Activated CD8-positive, alpha-beta T cell treated with anti-CD3 and anti-CD28 coated beads, Interleukin-2, amount 10 ng/mL, durations not matched to agents 7 days and 5 days (primary cell): ENCODE measurements at regions not wholly inside any gene's neighbourhood (a gene's known extent, or its start where the extent isn't known, plus 50 kb on each side); places are given as distances from the start of the nearest gene placed in this dataset.

Experiments used
- ATAC-seq: fragments of 150-1000 bp; cut with Tn5 transposase; one replicate; pipeline ENCODE4 v1.10.0; 2021; ENCODE audit warnings: moderate library complexity
- CTCF ChIA-PET: fragments of 350-600 bp; sonication (Branson Sonifier 250); formaldehyde crosslinking; loops from one replicate; lab custom pipeline; 2021; ENCODE audit warnings: antibody characterized with exemption; lab: Charles Lee
- POLR2A ChIA-PET: fragments of 350-600 bp; sonication (Branson Sonifier 250); formaldehyde crosslinking; loops from one replicate; lab custom pipeline; 2021; ENCODE audit warnings: antibody characterized with exemption; lab: Charles Lee
- DNase-seq: peaks from one replicate; pipeline ENCODE4 v3.0.0-alpha.2; 2020
- H3K27ac Mint-ChIP-seq: one replicate; pipeline ENCODE4 v1.8.0; 2021; ENCODE audit warnings: mild to moderate bottlenecking, mixed read lengths
- H3K27me3 Mint-ChIP-seq: one replicate; pipeline ENCODE4 v1.8.0; 2021; ENCODE audit warnings: low read depth, mixed read lengths
- H3K36me3 Mint-ChIP-seq: one replicate; pipeline ENCODE4 v1.8.0; 2021; ENCODE audit warnings: low read depth, mixed read lengths
- H3K4me1 Mint-ChIP-seq: one replicate; pipeline ENCODE4 v1.8.0; 2021; ENCODE audit warnings: low read depth, mixed read lengths
- H3K4me3 Mint-ChIP-seq: one replicate; pipeline ENCODE4 v1.8.0; 2021; ENCODE audit warnings: mild to moderate bottlenecking, mixed read lengths
- H3K9me3 Mint-ChIP-seq: one replicate; pipeline ENCODE4 v1.8.0; 2022; ENCODE audit warnings: mixed read lengths; ENCODE audit not compliant: insufficient read depth

GRCh38 chr12:86911973-86912372 is 655.8 kb upstream of the MGAT4C start:
- ATAC-seq (no peak), DNase-seq (no peak)
- Mint-ChIP-seq H3K27ac (no peak overlapping the region), H3K4me1 (no peaks in the 10 kb centered on the region), H3K36me3 (no peaks in the 10 kb centered on the region), H3K9me3 (peaks cover 4% of the 10 kb centered on the region), H3K27me3 (no peaks in the 10 kb centered on the region), H3K4me3 (no peak overlapping the region)
- ChIA-PET POLR2A (no interaction called here), CTCF (no interaction called here)

GRCh38 chr12:86903159-86903558 is 647.0 kb upstream of the MGAT4C start:
- DNase-seq, result no peak
- ChIA-PET POLR2A (no interaction called here), CTCF (no interaction called here)
- Mint-ChIP-seq H3K27ac (no peak overlapping the region), H3K4me1 (no peaks in the 10 kb centered on the region), H3K27me3 (no peaks in the 10 kb centered on the region), H3K9me3 (peaks cover 7% of the 10 kb centered on the region), H3K4me3 (no peak overlapping the region), H3K36me3 (no peaks in the 10 kb centered on the region)
- no peak for ATAC-seq

GRCh38 chr12:86860776-86861175 is 604.6 kb upstream of the MGAT4C start:
- Mint-ChIP-seq H3K27ac (no peak overlapping the region), H3K4me1 (no peaks in the 10 kb centered on the region), H3K27me3 (no peaks in the 10 kb centered on the region), H3K4me3 (no peak overlapping the region), H3K36me3 (no peaks in the 10 kb centered on the region), H3K9me3 (peaks cover 5% of the 10 kb centered on the region)
- DNase-seq, result no peak
- ChIA-PET POLR2A (no interaction called here), CTCF (no interaction called here)
- no peak for ATAC-seq

GRCh38 chr12:86852451-86852850 is 596.3 kb upstream of the MGAT4C start:
- Mint-ChIP-seq H3K4me3 (no peak overlapping the region), H3K27me3 (no peaks in the 10 kb centered on the region), H3K9me3 (peaks cover 8% of the 10 kb centered on the region), H3K4me1 (no peaks in the 10 kb centered on the region), H3K27ac (no peak overlapping the region), H3K36me3 (no peaks in the 10 kb centered on the region)
- ChIA-PET POLR2A (no interaction called here), CTCF (no interaction called here)
- DNase-seq (no peak), ATAC-seq (no peak)

- Mint-ChIP-seq H3K4me1 (no peaks in the 10 kb centered on the region), H3K27me3 (no peaks in the 10 kb centered on the region), H3K27ac (no peak overlapping the region), H3K4me3 (no peak overlapping the region), H3K36me3 (no peaks in the 10 kb centered on the region), H3K9me3 (peaks cover 5% of the 10 kb centered on the region)
- DNase-seq (no peak), ATAC-seq (no peak)
- ChIA-PET POLR2A (no interaction called here), CTCF (no interaction called here)
Measured at GRCh38 chr12:86838711-86839110, 582.5 kb upstream of the MGAT4C start.

- Mint-ChIP-seq H3K4me1 (no peaks in the 10 kb centered on the region), H3K9me3 (peaks cover 9% of the 10 kb centered on the region), H3K36me3 (no peaks in the 10 kb centered on the region), H3K27ac (no peak overlapping the region), H3K4me3 (no peak overlapping the region), H3K27me3 (no peaks in the 10 kb centered on the region)
- ChIA-PET POLR2A (no interaction called here), CTCF (no interaction called here)
- no peak for DNase-seq
- no peak for ATAC-seq
Measured at GRCh38 chr12:86838260-86838659, 582.1 kb upstream of the MGAT4C start.

- DNase-seq (no peak), ATAC-seq (no peak)
- ChIA-PET POLR2A (no interaction called here), CTCF (no interaction called here)
- Mint-ChIP-seq H3K27me3 (no peaks in the 10 kb centered on the region), H3K36me3 (no peaks in the 10 kb centered on the region), H3K9me3 (peaks cover 17% of the 10 kb centered on the region), H3K4me1 (no peaks in the 10 kb centered on the region), H3K27ac (no peak overlapping the region), H3K4me3 (no peak overlapping the region)
Measured at GRCh38 chr12:86837246-86837645, 581.1 kb upstream of the MGAT4C start.

GRCh38 chr12:86834217-86834616 is 578.0 kb upstream of the MGAT4C start:
- ChIA-PET CTCF (no interaction called here), POLR2A (no interaction called here)
- H3K27me3 Mint-ChIP-seq, result no peaks in the 10 kb centered on the region
- no peaks in the 10 kb centered on the region for H3K4me1 Mint-ChIP-seq
- H3K27ac Mint-ChIP-seq, result no peak overlapping the region
- no peak overlapping the region for H3K4me3 Mint-ChIP-seq
- no peak for ATAC-seq
- H3K9me3 Mint-ChIP-seq, result peaks cover 12% of the 10 kb centered on the region
- DNase-seq, result no peak
- H3K36me3 Mint-ChIP-seq, result no peaks in the 10 kb centered on the region

- no peaks in the 10 kb centered on the region for H3K36me3 Mint-ChIP-seq
- H3K27ac Mint-ChIP-seq, result no peak overlapping the region
- no peak overlapping the region for H3K4me3 Mint-ChIP-seq
- no peaks in the 10 kb centered on the region for H3K4me1 Mint-ChIP-seq
- ChIA-PET POLR2A (no interaction called here), CTCF (no interaction called here)
- no peaks in the 10 kb centered on the region for H3K27me3 Mint-ChIP-seq
- H3K9me3 Mint-ChIP-seq, result peaks cover under 1% of the 10 kb centered on the region
- DNase-seq (no peak), ATAC-seq (no peak)
Measured at GRCh38 chr12:86827409-86827808, 571.2 kb upstream of the MGAT4C start.

GRCh38 chr12:86826051-86826450 is 569.9 kb upstream of the MGAT4C start:
- Mint-ChIP-seq H3K36me3 (no peaks in the 10 kb centered on the region), H3K4me1 (no peaks in the 10 kb centered on the region), H3K9me3 (peaks cover 4% of the 10 kb centered on the region), H3K27ac (no peak overlapping the region), H3K4me3 (no peak overlapping the region), H3K27me3 (no peaks in the 10 kb centered on the region)
- ChIA-PET POLR2A (no interaction called here), CTCF (no interaction called here)
- ATAC-seq (no peak), DNase-seq (no peak)

- Mint-ChIP-seq H3K4me1 (no peaks in the 10 kb centered on the region), H3K9me3 (no peaks in the 10 kb centered on the region), H3K4me3 (no peak overlapping the region), H3K27ac (no peak overlapping the region), H3K36me3 (no peaks in the 10 kb centered on the region), H3K27me3 (no peaks in the 10 kb centered on the region)
- no peak for ATAC-seq
- CTCF ChIA-PET, result no interaction called here
- POLR2A ChIA-PET, result no interaction called here
- no peak for DNase-seq
Measured at GRCh38 chr12:86801439-86801838, 545.2 kb upstream of the MGAT4C start.

- H3K27ac Mint-ChIP-seq, result no peak overlapping the region
- CTCF ChIA-PET, result no interaction called here
- ATAC-seq, result no peak
- no peaks in the 10 kb centered on the region for H3K4me1 Mint-ChIP-seq
- DNase-seq, result no peak
- POLR2A ChIA-PET, result no interaction called here
- H3K9me3 Mint-ChIP-seq, result no peaks in the 10 kb centered on the region
- H3K27me3 Mint-ChIP-seq, result no peaks in the 10 kb centered on the region
- no peak overlapping the region for H3K4me3 Mint-ChIP-seq
- no peaks in the 10 kb centered on the region for H3K36me3 Mint-ChIP-seq
Measured at GRCh38 chr12:86799616-86800015, 543.4 kb upstream of the MGAT4C start.

GRCh38 chr12:86796550-86796949 is 540.4 kb upstream of the MGAT4C start:
- DNase-seq, result no peak
- ChIA-PET POLR2A (no interaction called here), CTCF (no interaction called here)
- no peaks in the 10 kb centered on the region for H3K4me1 Mint-ChIP-seq
- no peaks in the 10 kb centered on the region for H3K36me3 Mint-ChIP-seq
- ATAC-seq, result no peak
- no peaks in the 10 kb centered on the region for H3K27me3 Mint-ChIP-seq
- H3K4me3 Mint-ChIP-seq, result no peak overlapping the region
- H3K9me3 Mint-ChIP-seq, result no peaks in the 10 kb centered on the region
- no peak overlapping the region for H3K27ac Mint-ChIP-seq
